ENCODE measurements at regions not wholly inside any gene's neighbourhood (a gene's known extent, or its start where the extent isn't known, plus 50 kb on each side); places are given as distances from the start of the nearest gene placed in this dataset.

DNA sequence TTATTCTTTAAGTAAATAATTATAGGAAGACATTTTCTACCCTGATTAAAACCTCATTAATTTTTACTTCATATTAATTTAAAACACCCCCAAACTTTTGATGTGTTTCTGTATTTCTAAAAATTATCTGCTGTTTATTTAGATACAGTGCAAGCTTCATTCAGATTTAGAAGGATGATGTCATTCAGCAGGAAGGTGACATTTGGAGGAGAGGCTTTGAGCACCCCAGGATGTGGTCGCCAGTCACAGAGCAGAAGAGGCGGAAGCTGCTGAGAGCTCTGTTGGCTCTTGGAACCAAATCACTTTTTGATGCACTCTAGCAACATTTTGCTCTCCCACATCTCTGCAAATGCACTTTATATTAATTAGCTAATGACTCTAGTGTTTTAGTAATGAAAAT is 233.9 kb upstream of the CACNA2D1 start:
- Histone ChIP-seq H3K9me3 (no peaks in the 10 kb centered on the region), H3K27me3 (replicated peaks; ENCODE audit: insufficient read depth) (no peaks in the 10 kb centered on the region), H3K27ac (no peak overlapping the region), H3K4me3 (no peak overlapping the region), H3K36me3 (no peaks in the 10 kb centered on the region), H3K4me1 (ENCODE audit: control insufficient read depth in 1 of 2, low read depth in 2 of 2) (no peaks in the 10 kb centered on the region)
- no peak for ATAC-seq (ENCODE audit: insufficient number of reproducible peaks, low FRiP score, low read depth)
- no peak for DNase-seq (ENCODE audit: low spot score)
- TF ChIP-seq, protein P1, sequence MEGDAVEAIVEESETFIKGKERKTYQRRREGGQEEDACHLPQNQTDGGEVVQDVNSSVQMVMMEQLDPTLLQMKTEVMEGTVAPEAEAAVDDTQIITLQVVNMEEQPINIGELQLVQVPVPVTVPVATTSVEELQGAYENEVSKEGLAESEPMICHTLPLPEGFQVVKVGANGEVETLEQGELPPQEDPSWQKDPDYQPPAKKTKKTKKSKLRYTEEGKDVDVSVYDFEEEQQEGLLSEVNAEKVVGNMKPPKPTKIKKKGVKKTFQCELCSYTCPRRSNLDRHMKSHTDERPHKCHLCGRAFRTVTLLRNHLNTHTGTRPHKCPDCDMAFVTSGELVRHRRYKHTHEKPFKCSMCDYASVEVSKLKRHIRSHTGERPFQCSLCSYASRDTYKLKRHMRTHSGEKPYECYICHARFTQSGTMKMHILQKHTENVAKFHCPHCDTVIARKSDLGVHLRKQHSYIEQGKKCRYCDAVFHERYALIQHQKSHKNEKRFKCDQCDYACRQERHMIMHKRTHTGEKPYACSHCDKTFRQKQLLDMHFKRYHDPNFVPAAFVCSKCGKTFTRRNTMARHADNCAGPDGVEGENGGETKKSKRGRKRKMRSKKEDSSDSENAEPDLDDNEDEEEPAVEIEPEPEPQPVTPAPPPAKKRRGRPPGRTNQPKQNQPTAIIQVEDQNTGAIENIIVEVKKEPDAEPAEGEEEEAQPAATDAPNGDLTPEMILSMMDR (IDR thresholded peaks at IDR 0.05): no peak

DNA sequence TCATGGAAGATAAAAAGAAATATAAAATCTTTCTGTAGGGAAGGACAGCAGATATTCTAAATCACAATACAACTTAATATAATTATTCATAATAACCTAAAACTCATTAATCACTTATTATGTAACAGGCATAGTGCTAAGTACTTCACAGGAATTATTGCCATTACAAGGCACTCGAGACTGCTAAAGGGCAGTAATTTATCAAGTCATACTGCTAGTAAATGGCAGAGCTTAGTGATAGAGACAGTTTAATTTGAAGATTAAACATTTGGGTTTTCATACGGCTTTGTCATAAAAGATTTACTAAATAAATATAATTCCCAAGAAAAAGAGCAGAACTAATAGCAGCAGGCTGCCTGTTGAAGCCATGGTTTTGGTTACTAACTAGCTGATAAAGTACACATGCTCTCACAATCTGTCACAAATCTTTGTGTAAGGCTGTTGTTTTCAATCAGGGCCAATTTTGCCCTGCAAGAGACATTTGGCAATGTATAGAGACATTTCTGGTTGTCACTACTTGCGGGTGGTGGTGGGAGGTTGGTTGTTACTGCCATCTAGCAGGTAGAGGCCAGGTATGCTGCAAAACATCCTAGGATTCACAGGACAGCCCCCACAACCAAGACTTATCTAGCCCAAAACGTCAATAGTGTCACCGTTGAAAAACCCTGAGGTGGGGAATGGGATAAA is 233.3 kb upstream of the CACNA2D1 start:
- no peak overlapping the region for H3K4me3 ChIP-seq
- TF ChIP-seq, protein P1 (IDR thresholded peaks at IDR 0.05): no peak
- ATAC-seq (ENCODE audit: insufficient number of reproducible peaks, low FRiP score, low read depth) (no peak), DNase-seq (ENCODE audit: low spot score) (no peak)
- H3K4me1 ChIP-seq (ENCODE audit: control insufficient read depth in 1 of 2, low read depth in 2 of 2): no peaks in the 10 kb centered on the region
- H3K27me3 ChIP-seq (replicated peaks; ENCODE audit: insufficient read depth): no peaks in the 10 kb centered on the region
- no peaks in the 10 kb centered on the region for H3K9me3 ChIP-seq
- H3K27ac ChIP-seq: no peak overlapping the region
- no peaks in the 10 kb centered on the region for H3K36me3 ChIP-seq

- no peaks in the 10 kb centered on the region for H3K36me3 ChIP-seq
- no peaks in the 10 kb centered on the region for H3K9me3 ChIP-seq
- no peaks in the 10 kb centered on the region for H3K4me1 ChIP-seq (ENCODE audit: control insufficient read depth in 1 of 2, low read depth in 2 of 2)
- H3K4me3 ChIP-seq: no peak overlapping the region
- H3K27ac ChIP-seq: no peak overlapping the region
- TF ChIP-seq, protein P1 (IDR thresholded peaks at IDR 0.05): no peak
- DNase-seq (ENCODE audit: low spot score) (no peak), ATAC-seq (ENCODE audit: insufficient number of reproducible peaks, low FRiP score, low read depth) (no peak)
- no peaks in the 10 kb centered on the region for H3K27me3 ChIP-seq (replicated peaks; ENCODE audit: insufficient read depth)
Observed at GRCh38 chr7:82675396-82675795, 231.8 kb upstream of the CACNA2D1 start.

DNA sequence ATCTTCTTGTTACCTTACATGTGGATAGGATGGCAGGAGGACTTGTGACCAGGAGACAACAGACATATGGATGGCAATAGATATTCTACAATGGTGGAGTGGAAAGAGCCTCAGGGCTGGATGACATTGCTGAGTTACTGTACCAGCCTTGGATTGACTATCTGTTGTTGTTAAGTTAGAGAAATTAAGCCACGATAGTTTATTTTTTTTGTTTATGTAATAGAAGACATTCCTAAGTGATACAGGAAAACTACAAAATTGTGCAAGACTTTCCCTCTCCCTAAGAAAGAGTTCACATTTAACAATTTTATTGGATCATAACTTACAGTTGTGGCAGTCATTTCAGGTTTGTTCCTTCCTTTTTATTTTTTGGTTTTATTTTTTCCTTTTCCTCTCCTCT is 230.7 kb upstream of the CACNA2D1 start:
- H3K27ac ChIP-seq: no peak overlapping the region
- H3K4me1 ChIP-seq (ENCODE audit: control insufficient read depth in 1 of 2, low read depth in 2 of 2): no peaks in the 10 kb centered on the region
- no peaks in the 10 kb centered on the region for H3K27me3 ChIP-seq (replicated peaks; ENCODE audit: insufficient read depth)
- no peak for ATAC-seq (ENCODE audit: insufficient number of reproducible peaks, low FRiP score, low read depth)
- H3K9me3 ChIP-seq: no peaks in the 10 kb centered on the region
- TF ChIP-seq, protein P1 (IDR thresholded peaks at IDR 0.05): no peak
- no peak overlapping the region for H3K4me3 ChIP-seq
- no peaks in the 10 kb centered on the region for H3K36me3 ChIP-seq
- DNase-seq (ENCODE audit: low spot score): no peak

DNA sequence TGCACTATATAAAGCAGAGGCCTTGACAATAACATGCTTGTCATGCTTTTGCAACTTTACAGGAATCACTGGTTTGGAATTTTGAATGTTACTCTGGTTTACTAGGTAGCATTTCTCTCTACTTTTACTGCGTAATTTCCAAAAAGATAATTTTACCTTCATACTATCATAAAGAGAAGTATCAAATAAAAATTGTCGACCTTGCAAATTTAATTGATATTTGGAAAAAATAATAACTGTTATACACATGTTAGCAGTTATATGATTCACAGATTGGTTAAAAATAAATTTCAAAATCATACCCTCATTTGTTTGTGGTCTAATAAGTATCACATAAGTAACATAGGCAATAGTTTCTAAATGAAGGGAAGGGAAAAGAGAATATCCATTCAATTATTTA is 228.5 kb upstream of the CACNA2D1 start:
- no peaks in the 10 kb centered on the region for H3K4me1 ChIP-seq (ENCODE audit: control insufficient read depth in 1 of 2, low read depth in 2 of 2)
- H3K9me3 ChIP-seq: no peaks in the 10 kb centered on the region
- H3K36me3 ChIP-seq: no peaks in the 10 kb centered on the region
- H3K4me3 ChIP-seq: no peak overlapping the region
- TF ChIP-seq, protein P1 (IDR thresholded peaks at IDR 0.05): no peak
- H3K27ac ChIP-seq: no peak overlapping the region
- H3K27me3 ChIP-seq (replicated peaks; ENCODE audit: insufficient read depth): no peaks in the 10 kb centered on the region
- ATAC-seq (ENCODE audit: insufficient number of reproducible peaks, low FRiP score, low read depth): no peak
- DNase-seq (ENCODE audit: low spot score): no peak
